ENCODE measurements at regions not wholly inside any gene's neighbourhood (a gene's known extent, or its start where the extent isn't known, plus 50 kb on each side); places are given as distances from the start of the nearest gene placed in this dataset.
"Not testable (repeated sequence)": the region's sequence is repeated elsewhere in the genome, so short reads cannot be mapped to it uniquely, and the experiment has no call there.

DNA sequence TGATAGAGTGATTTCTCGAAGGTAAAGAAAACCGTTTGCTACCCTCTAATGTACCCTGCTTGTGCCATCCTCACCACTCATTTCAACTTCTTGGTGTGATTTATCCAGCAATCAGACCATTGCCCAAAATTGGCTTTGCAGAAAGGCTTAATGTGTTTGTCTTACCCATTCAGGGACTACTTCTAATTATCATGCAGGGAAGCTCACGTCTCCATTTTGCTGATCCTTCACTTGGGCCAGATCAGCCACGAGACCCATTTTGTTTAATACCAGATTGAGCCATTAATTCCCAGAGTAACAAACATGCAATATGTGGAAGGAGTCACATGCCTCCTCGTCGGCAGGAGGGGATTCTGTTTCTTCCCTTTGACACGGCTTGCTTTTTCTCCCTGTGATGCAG, 51.1 kb upstream of the CRY1 start:
- in situ Hi-C loops (cut with MboI; ENCODE audit: low sequenced_read_pairs) = loop anchor here (25.0 kb wide), 2 partner anchors 268 to 468 kb away; no protein-coding TSS in a partner anchor

DNA sequence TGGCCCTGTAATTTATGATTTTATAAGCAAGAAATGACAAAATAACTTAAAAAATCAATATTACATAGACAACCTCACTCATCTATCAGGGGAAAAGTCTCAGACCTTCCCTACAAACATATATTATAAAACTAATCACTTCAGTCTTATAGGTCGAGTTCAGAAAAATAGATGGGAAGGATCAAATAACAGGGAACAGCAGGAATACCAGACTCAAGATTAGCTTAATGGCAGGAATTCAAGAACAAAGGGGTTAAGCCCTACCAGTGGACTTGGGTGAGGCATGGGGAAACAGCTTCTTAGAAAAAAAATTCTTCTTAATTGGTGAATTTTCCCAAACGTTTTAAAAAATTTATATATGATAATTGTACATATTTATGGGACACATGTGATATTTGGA, 51.6 kb upstream of the CRY1 start:
- in situ Hi-C loops (cut with MboI; ENCODE audit: low sequenced_read_pairs) = loop anchor here (25.0 kb wide), 2 partner anchors 267 to 467 kb away; no protein-coding TSS in a partner anchor

DNA sequence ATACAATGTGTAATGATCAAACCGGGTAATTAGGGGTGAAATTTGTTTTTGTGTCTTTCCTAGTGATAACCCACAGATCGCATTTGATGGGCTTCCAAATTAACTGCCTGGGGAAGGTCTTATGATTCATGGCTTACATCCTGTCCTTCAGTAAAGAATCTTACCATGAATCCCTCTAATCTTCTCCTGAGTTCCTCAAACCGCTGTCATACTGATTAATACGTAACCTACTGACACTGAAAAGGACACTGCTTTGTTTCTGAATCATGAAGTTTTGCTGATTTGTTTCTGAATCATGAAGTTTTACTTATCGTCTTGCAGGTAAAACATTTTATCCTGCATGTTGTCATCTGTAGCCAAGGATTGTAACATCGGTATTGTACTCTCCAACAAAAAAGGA, 52.0 kb upstream of the CRY1 start:
- in situ Hi-C loops (cut with MboI; ENCODE audit: low sequenced_read_pairs) = loop anchor here (25.0 kb wide), 2 partner anchors 267 to 467 kb away; no protein-coding TSS in a partner anchor

DNA sequence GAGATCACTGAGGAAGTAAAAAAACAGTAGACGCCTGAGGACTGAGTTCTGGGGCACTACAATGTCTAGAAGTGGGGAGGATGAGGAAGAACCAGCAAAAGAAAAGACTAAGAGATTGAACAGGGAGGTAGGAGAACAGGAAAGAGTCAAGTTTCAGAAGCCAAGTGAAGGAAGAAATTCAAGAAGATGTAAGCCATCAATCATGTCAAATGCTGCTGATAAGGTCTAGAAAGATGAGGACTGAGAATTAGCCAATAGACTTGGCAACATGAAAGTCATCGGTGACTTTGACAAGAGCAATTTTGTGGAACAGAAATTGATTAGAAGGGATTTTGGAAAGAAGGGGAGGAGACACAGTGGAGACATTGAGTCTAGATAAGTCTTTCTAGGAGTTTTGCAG, 54.8 kb upstream of the CRY1 start:
- in situ Hi-C loops (cut with MboI; ENCODE audit: low sequenced_read_pairs) = loop anchor here (25.0 kb wide), 2 partner anchors 264 to 464 kb away; no protein-coding TSS in a partner anchor

DNA sequence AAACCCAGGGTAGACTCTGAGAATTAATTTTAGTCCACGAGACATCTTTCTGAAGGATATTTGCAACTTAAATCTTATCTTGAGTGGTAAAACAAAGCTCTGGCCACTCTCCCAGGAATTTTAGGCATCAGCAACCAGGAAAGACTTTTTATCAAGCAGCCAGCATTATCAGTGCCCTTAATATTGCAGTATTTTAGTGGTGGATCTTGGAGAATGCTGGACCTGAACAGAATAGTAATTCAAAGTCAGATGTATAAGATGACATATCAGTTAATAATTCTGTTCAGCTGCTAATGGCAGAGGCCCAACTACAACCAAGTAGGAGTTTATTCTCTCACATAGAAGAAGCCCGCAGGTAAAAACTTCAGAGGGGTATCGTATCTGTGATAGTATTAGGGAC, 59.0 kb upstream of the CRY1 start:
- in situ Hi-C loops (cut with MboI; ENCODE audit: low sequenced_read_pairs) = no loop called here

DNA sequence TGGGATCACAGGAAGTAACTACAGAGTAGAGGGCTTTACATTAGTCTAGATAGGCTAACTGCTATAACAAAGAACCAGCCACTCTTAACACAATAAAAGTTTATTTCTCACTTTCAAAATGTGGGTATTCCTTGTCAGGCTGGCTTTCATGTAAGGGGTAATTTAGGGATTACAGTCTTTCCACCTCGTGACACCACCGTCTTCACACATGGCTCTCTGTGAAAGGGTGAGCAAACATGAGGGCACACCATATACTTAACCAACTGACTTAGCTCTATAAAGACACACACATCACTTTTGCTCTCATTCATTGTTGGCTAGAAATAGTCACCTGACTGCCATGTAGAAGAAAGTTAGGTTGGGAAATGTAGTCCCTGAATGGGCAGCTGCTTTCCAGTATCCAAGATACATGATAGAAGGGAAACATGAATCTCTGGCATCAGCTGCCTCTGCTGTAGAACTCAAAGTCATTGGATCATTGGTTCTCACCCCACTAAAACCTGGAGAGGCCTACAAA, 66.1 kb upstream of the CRY1 start:
- in situ Hi-C loops (cut with MboI; ENCODE audit: low sequenced_read_pairs) = no loop called here

DNA sequence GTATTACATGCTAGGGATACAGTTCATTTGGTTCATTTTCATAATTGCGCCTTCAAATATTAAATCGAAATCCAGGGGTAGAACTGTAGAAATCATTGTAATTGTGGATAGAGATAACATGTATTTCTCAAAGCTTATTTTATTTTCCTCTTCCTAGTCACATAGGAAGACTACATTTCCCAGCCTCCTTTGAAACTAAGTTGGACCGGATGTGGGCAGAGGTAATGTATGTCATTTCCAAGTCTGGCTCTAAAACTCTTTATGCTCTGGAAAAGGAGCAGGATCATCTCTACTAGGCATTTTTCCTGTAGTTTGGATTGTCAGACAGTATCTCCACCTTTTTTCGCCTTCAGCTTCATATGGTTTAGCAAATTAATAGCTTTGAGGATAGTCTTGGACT, 70.1 kb upstream of the CRY1 start:
- in situ Hi-C loops (cut with MboI; ENCODE audit: low sequenced_read_pairs) = no loop called here

DNA sequence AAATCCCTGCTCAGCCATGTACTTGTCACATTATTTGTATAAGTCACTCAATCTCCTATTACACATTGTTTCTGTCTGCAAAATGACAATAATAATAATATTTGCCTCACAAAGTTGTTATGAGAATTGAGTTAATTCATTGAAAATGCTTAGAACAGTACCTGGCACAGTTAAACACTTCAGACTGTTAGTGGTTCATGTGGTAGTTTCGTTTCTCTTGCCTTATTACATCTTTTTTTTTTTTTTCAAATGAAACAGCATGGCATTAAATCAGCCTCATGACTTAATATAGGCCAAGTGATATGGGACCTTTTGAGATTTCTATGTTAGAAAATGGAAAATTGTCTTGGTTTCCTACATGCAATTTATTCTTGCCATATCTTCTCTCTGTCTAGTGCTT, 71.0 kb upstream of the CRY1 start:
- in situ Hi-C loops (cut with MboI; ENCODE audit: low sequenced_read_pairs) = no loop called here

DNA sequence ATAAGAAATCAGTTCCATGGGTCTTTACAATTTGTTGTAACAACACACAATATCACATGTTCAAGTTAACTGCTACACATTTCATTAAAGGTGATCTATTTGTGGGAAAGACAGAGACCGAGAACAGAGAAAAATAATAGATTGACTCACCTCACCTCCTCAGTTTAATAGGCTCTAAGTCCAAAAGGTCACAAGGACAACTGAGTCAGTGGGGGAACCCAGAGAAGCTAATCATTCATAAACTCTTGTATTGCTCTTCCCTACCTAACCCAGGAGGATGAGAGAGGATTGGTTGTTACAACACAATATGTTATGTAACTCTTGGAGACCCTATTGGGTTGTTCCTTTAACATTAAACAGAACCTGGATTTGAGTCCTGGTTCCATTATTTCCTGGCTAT, 72.2 kb upstream of the CRY1 start:
- in situ Hi-C loops (cut with MboI; ENCODE audit: low sequenced_read_pairs) = no loop called here

DNA sequence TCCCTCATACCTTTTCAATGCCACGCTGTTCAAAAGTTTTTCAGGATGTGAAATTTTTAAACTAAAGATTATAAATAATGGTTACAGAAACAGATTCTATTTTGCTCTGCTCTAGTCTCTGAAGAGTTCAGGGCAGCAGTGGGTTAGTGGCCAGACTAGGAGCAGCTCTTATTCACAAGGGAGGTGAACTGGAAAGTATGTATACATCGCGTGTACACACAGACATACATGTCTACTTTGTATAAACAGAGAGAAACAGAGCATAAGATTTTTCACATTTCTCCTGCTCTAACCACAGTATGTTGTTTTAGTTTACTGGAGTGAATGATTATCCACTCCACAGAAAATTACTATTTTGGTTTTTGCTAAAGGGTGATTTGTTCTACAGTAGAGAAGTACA, 74.4 kb upstream of the CRY1 start:
- in situ Hi-C loops (cut with MboI; ENCODE audit: low sequenced_read_pairs) = no loop called here

DNA sequence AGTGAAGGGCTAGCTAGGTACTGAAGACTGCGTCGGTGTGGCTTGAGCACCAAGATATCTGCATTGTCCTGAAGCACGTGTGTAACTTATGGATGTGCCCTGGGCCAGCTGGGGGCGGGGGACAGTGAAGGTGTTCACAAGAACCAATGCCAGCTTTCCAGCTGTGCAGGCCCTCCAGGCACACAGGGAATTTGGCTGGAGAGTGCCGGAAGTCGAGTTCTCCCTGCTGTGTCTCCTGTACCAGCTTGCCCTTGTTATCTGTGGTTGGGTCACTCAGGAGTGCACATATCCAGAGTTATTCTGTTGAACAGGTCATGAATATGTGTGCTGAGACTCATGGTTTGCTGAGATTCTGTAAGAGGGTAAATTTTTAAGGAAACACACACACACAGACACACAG, 75.9 kb upstream of the CRY1 start:
- in situ Hi-C loops (cut with MboI; ENCODE audit: low sequenced_read_pairs) = no loop called here

DNA sequence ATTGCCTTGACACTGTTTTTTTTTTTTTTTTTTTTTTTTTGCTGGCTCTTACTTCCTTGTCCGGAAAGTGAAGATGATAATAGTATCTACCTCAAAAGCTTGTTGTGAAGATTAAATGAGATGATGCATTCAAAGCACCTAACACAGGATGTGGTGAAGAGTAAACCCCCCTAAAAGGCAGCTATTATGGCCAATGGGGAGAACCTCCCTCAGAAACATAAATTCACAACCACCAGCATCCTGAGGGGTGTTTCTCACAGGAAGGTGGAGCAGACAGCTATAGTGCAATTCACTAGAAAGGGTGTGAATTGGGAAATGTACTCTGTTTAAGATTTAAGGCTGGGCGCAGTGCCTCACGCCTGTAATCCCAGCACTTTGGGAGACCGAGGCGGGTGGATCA, 85.4 kb upstream of the CRY1 start:
- in situ Hi-C loops (cut with MboI; ENCODE audit: low sequenced_read_pairs) = no loop called here

DNA sequence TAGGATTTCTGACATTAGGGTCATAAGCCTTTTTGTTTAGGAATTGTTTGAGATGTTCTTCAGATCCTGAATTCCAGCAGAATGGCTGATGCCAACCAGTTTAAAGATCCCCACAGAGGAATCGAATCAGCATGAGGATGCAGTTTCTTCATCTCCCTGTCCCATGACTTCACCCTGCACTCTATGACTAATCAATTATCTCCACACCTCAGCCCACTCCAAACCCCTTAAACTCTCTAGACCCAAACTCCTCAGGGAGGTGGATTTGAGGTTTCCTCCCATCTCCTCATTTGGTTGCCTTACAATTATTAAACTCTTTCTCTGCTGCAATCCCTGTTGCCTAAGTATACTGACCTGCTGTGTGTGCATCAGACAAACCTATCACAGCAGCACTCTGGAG, 86.5 kb upstream of the CRY1 start:
- in situ Hi-C loops (cut with MboI; ENCODE audit: low sequenced_read_pairs) = no loop called here

DNA sequence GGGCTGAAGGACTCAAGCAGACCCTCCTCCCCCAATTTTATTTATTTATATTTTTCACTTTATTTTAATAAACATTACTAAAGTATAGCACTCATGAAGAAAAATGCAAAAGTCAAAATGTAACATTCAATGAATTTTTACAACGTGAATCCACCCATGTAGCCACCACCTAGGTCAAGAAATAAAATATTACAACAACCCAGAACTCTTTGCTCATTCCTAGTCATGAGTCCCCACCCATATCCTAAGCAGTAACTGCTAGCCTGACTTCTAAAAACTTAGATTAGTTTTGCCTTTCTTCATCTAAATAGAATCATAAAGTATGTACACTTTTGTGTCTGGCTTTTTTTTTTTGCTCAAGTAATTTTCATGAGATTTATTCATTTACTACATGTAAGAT, 86.9 kb upstream of the CRY1 start:
- in situ Hi-C loops (cut with MboI; ENCODE audit: low sequenced_read_pairs) = no loop called here

DNA sequence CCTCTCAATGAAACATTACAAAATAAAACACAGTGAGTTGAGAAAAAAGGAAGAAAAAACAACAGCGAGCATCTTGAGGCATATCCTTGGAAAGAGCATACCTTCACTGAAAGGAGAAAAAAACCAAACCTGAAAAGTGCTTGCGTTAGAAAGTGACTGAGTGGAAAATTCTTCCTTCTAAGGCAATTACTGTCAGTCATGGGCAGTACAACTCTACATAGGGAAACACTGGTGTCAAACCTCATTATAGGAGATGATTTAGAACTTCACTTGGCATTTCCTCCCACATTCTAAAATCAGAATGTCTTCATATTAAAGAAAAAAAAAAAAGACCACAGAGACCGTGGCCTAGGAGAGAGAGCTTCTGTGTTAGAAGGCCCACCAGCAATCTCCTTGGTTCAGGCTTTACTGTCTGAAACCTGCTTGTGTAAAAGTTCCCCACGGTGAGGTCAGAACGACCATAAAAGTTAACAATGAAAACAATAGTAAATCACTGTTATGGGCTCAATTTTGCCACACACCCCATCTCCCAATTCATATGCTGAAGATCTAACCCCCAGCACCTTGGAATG, 91.1 kb upstream of the CRY1 start:
- in situ Hi-C loops (cut with MboI; ENCODE audit: low sequenced_read_pairs) = no loop called here

DNA sequence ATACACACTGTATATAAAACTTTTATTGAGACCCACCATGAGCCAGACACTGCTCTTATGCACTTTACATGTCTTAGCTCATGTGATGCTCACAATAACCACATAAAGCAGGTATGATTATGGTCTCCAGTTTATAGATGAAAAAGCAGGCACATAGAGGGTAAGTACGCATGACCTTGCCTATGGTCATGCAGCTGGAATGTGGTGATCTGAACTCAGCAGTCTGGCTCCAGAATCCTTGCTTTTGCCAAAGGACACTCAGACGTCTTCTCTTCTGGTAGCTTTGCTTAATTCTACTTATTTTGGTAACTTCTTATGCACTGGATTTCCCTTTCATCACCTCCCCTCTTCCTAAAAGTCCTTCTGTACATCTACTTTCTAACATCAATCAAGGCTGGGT, 103.3 kb upstream of the CRY1 start:
- in situ Hi-C loops (cut with MboI; ENCODE audit: low sequenced_read_pairs) = no loop called here

DNA sequence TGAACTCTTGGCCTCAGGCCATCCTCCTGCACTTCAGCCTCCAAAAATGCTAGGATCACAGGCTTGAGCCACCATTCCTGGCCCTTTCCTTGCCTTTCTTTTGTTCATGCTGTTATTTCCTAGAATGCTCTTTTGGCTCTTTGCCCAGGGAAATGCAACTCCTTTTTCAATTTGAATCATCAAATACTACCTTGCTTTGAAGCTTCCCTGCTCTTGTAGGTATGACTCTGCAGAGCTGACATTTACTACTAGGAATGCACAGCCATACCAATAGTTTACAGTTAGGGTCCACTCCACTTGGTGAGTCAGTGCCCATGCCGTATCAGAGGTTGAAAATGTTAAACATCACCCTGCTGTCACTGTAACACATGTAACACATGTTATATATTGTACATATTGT, 107.0 kb upstream of the CRY1 start:
- in situ Hi-C loops (cut with MboI; ENCODE audit: low sequenced_read_pairs) = no loop called here

DNA sequence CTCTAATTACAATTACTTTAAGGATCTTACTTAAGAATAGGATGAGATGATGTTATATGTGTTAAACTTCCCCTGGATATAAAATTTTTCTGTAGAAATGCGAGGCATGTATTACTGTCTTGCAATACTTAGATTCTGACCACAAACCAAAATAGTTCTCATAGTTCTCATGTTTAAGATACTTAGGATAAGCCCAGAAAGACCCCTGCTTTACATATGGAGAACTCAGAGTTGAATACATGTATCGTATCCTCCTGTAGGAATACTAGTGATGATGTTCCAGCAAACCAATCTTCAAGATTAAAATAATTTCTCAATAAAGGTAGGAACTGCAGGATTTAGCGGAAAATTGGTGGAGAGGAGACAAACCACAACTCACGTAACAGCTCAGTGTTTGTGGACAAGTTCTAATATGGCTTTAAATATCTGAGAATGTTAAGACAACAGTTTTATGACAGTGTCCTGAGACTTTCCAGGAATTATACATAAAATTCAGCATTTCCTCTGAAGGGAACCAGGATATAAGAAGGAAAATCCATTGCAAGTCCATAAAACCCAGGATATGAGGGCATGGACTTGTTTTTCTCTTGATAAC, 114.7 kb upstream of the CRY1 start:
- in situ Hi-C loops (cut with MboI; ENCODE audit: low sequenced_read_pairs) = no loop called here

DNA sequence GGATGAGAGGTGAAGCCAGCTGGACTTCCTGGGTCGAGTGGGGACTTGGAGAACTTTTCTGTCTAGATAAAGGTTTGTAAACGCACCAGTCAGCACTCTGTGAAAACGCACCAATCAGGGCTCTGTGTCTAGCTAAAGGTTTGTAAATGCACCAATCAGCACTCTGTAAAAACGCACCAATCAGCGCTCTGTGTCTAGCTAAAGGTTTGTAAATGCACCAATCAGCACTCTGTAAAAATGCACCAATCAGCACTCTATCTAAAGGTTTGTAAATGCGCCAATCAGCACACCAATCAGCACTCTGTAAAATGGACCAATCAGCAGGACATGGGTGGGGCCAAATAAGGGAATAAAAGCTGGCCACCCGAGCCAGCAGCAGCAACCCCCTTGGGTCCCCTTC, 116.4 kb upstream of the CRY1 start:
- in situ Hi-C loops (cut with MboI; ENCODE audit: low sequenced_read_pairs) = not testable (repeated sequence)

DNA sequence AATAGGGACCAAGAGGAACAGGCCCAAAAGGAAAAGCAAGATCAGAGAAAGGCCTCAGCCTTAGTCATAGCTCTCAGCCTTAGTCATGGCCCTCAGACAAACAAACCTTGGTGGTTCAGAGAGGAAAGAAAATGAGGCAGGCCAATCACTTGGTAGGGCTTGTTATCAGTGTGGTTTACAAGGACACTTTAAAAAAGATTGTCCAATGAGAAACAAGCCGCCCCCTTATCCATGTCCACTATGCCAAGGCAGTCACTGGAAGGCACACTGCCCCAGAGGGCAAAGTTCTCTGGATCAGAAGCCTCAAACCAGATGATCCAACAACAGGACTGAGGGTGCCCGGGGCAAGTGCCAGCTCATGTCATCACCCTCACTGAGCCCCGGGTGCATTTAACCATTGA, 121.0 kb upstream of the CRY1 start:
- in situ Hi-C loops (cut with MboI; ENCODE audit: low sequenced_read_pairs) = not testable (repeated sequence)

DNA sequence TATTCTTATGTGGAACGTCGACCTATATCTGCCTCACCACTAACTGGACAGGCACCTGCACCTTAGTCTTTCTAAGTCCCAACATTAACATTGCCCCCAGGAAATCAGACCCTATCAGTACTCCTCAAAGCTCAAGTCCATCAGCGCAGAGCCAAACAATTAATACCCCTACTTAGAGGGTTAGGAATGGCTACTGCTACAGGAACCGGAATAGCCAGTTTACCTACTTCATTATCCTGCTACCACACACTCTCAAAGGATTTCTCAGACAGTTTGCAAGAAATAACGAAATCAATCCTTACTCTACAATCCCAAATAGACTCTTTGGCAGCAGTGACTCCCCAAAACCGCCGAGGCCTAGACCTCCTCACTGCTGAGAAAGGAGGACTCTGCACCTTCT, 123.1 kb upstream of the CRY1 start:
- in situ Hi-C loops (cut with MboI; ENCODE audit: low sequenced_read_pairs) = not testable (repeated sequence)

DNA sequence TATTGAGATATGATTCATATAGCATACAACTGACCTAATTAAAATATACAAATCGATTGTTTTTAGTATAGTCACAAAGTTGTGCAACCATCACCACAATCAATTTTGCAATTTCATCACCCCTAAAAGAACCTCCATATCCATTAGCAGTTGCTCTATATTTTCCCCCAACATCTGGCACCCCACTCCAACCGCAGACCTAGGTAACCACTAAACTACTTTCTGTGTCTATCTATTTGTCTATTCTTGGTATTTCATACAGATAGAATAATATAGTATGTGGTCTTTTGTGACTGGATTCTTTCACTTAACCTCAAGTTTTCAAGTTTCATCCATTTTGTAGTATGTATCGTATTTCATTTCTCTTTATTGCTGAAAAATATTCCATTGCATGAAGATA, 126.0 kb upstream of the CRY1 start:
- in situ Hi-C loops (cut with MboI; ENCODE audit: low sequenced_read_pairs) = no loop called here

DNA sequence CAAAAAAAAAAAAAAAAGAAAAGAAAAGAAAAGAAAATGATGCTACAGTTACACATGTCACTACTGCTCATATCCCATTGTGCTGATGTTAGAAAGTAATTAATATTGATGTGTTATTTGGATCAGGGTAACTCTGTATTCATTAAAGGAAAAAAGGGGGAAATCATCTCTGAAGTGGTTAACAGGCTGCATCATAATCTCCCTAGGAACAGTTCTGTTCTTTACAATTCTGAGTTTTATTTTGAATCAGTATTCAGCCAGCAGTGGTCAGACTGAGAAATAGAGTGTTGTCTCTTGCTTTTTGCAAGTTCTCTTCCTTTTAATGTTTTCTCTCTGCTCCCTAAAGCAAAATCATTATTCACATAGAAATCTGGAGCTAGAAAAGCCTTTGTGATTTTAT, 128.6 kb upstream of the CRY1 start:
- in situ Hi-C loops (cut with MboI; ENCODE audit: low sequenced_read_pairs) = no loop called here
